Coronary artery (tissue), 2 donors: ENCODE measurements at regions not wholly inside any gene's neighbourhood (a gene's known extent, or its start where the extent isn't known, plus 50 kb on each side); places are given as distances from the start of the nearest gene placed in this dataset.

Experiments used
- DNase-seq: peaks from one replicate; pipeline ENCODE4 v3.0.0-alpha.2; 2017; ENCODE audit warnings: low spot score
- H3K27ac ChIP-seq, 2 donors: fragments of 200-600 bp; sonication (generic); one replicate each; pipeline ENCODE4 v1.5.1; 2016 to 2019
- H3K4me3 ChIP-seq: fragments of 200-600 bp; sonication (generic); 2 replicates; pipeline ENCODE4 v1.5.1; 2016; ENCODE audit warnings: mild to moderate bottlenecking, moderate library complexity
- CTCF ChIP-seq: fragments of 200-600 bp; sonication (generic); IDR thresholded peaks from one replicate; pipeline ENCODE4 v1.5.1; 2019; ENCODE audit warnings: antibody characterized with exemption

- Histone ChIP-seq H3K27ac (no peak overlapping the region), H3K4me3 (no peak overlapping the region)
- no peak for TF ChIP-seq CTCF
- DNase-seq, result no peak
These were observed 103.8 kb downstream of the GTPBP8 start for GRCh38 chr3:113094337-113095221.

GRCh38 chr3:113096188-113096892, 105.6 kb downstream of the GTPBP8 start:
- TF ChIP-seq CTCF, result no peak
- Histone ChIP-seq H3K27ac (no peak overlapping the region), H3K4me3 (no peak overlapping the region)
- DNase-seq, result no peak

- H3K27ac ChIP-seq, result no peak overlapping the region
- DNase-seq, result no peak
These were observed 107.2 kb downstream of the GTPBP8 start for GRCh38 chr3:113097960-113098447.

GRCh38 chr3:113100063-113100462, 109.3 kb downstream of the GTPBP8 start:
- H3K27ac ChIP-seq, result no peak overlapping the region
- TF ChIP-seq CTCF, result no peak
- no peak for DNase-seq
- no peak overlapping the region for H3K4me3 ChIP-seq

More at GRCh38 chr3:113097960-113098447, 107.2 kb downstream of the GTPBP8 start:
- no peak for TF ChIP-seq CTCF
- no peak overlapping the region for H3K4me3 ChIP-seq

GRCh38 chr3:113103588-113103987, 107.8 kb upstream of the BOC start:
- no peak overlapping the region for H3K27ac ChIP-seq
- TF ChIP-seq CTCF, result no peak
- no peak overlapping the region for H3K4me3 ChIP-seq
- no peak for DNase-seq

- Histone ChIP-seq H3K4me3 (no peak overlapping the region), H3K27ac (no peak overlapping the region)
- no peak for TF ChIP-seq CTCF
- no peak for DNase-seq
These were observed 106.8 kb upstream of the BOC start for GRCh38 chr3:113104357-113105092.
